Lower leg skin (tissue), 3 donors: ENCODE measurements at regions not wholly inside any gene's neighbourhood (a gene's known extent, or its start where the extent isn't known, plus 50 kb on each side); places are given as distances from the start of the nearest gene placed in this dataset.

Experiments
- POLR2A ChIP-seq, 2 donors: fragments of 450-650 bp; IDR thresholded peaks; one replicate each; pipeline ENCODE4 v1.6.1; 2016 to 2017; ENCODE audit warnings: antibody characterized with exemption in 2 of 2, mild to moderate bottlenecking in 1 of 2, moderate library complexity in 1 of 2
- TF ChIP-seq, protein P1 (sequence below), 3 donors: fragments of 450-650 bp; IDR thresholded peaks; one replicate each; pipeline ENCODE4 v1.5.1; 2016; ENCODE audit warnings: antibody characterized with exemption in 3 of 3, mild to moderate bottlenecking in 3 of 3, moderate library complexity in 2 of 3

GRCh38 chr12:84313323-84313675, 599.3 kb downstream of the SLC6A15 start:
- TF ChIP-seq POLR2A (IDR thresholded peaks at IDR 0.05) = no peak
- TF ChIP-seq, protein P1, sequence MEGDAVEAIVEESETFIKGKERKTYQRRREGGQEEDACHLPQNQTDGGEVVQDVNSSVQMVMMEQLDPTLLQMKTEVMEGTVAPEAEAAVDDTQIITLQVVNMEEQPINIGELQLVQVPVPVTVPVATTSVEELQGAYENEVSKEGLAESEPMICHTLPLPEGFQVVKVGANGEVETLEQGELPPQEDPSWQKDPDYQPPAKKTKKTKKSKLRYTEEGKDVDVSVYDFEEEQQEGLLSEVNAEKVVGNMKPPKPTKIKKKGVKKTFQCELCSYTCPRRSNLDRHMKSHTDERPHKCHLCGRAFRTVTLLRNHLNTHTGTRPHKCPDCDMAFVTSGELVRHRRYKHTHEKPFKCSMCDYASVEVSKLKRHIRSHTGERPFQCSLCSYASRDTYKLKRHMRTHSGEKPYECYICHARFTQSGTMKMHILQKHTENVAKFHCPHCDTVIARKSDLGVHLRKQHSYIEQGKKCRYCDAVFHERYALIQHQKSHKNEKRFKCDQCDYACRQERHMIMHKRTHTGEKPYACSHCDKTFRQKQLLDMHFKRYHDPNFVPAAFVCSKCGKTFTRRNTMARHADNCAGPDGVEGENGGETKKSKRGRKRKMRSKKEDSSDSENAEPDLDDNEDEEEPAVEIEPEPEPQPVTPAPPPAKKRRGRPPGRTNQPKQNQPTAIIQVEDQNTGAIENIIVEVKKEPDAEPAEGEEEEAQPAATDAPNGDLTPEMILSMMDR (IDR thresholded peaks at IDR 0.05) = no peak
